ENCODE measurements at regions not wholly inside any gene's neighbourhood (a gene's known extent, or its start where the extent isn't known, plus 50 kb on each side); places are given as distances from the start of the nearest gene placed in this dataset.

DNA sequence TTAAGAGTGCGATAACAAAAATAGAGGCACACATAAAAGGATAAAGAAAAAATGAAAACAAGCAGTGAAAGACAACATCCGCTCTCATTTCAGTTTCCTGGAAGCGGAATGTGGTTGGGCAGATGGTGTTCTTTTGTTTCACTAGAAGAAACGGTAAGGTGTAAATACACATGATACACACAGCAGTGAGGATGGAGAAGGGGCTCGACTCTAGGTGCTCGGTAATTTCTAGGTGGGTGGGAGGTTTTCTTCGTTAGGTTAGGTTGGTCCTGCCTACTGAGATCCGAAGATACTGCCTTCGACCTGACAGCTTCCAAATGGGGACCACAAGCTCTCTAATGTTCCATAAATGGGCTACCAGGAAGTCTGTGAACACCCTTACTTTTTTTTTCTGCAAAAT, 1082.5 kb downstream of the BCL11B start:
- Histone ChIP-seq H3K4me1 (ENCODE audit: control insufficient read depth, insufficient read depth, low read length) (no peaks in the 10 kb centered on the region), H3K36me3 (ENCODE audit: control insufficient read depth, insufficient read depth, low read length) (no peaks in the 10 kb centered on the region), H3K27me3 (ENCODE audit: control insufficient read depth, insufficient read depth, low read length) (no peaks in the 10 kb centered on the region), H3K9me3 (ENCODE audit: control insufficient read depth, insufficient read depth, low read length) (no peaks in the 10 kb centered on the region), H3K4me3 (ENCODE audit: low read depth, low read length) (no peak overlapping the region), H3K27ac (ENCODE audit: low read depth, low read length) (no peak overlapping the region)
- DNase-seq (ENCODE audit: low read depth in 4 of 6, low spot score in 6 of 6) = no peak
- 92% methylated on average over 4 of the region's 9 CpGs for WGBS (ENCODE audit: insufficient coverage)

DNA sequence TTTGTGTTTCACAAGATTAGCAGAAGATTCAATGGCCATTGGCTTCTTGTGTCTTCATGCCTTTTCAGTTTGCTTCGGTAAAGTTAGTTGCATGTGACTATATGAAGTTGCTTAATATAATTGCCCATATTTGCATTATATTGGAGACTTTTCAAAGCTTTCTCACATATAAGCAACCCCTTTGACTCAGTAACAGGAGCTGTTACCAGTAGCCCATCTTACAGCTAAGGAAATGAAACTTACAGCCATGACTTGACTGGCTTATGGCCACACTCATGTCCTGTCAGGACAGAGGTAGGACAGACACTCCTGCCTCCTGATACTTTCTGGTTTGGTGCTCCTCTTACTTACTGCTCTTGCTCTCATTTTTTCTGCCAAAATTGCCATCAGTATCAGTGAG, 1082.1 kb downstream of the BCL11B start:
- DNase-seq (ENCODE audit: low read depth in 4 of 6, low spot score in 6 of 6) = no peak
- no peak overlapping the region for H3K4me3 ChIP-seq (ENCODE audit: low read depth, low read length)
- no peaks in the 10 kb centered on the region for H3K27me3 ChIP-seq (ENCODE audit: control insufficient read depth, insufficient read depth, low read length)
- WGBS (ENCODE audit: insufficient coverage) = no CpG with 5 or more reads among the region's 1 CpG
- H3K4me1 ChIP-seq (ENCODE audit: control insufficient read depth, insufficient read depth, low read length) = no peaks in the 10 kb centered on the region
- no peaks in the 10 kb centered on the region for H3K9me3 ChIP-seq (ENCODE audit: control insufficient read depth, insufficient read depth, low read length)
- no peak overlapping the region for H3K27ac ChIP-seq (ENCODE audit: low read depth, low read length)
- H3K36me3 ChIP-seq (ENCODE audit: control insufficient read depth, insufficient read depth, low read length) = no peaks in the 10 kb centered on the region

GRCh38 chr14:98192946-98193345, 1079.1 kb downstream of the BCL11B start:
- WGBS (ENCODE audit: insufficient coverage) = 100% methylated on average over 2 of the region's 2 CpGs
- DNase-seq (ENCODE audit: low read depth in 4 of 6, low spot score in 6 of 6) = no peak
- no peaks in the 10 kb centered on the region for H3K27me3 ChIP-seq (ENCODE audit: control insufficient read depth, insufficient read depth, low read length)

DNA sequence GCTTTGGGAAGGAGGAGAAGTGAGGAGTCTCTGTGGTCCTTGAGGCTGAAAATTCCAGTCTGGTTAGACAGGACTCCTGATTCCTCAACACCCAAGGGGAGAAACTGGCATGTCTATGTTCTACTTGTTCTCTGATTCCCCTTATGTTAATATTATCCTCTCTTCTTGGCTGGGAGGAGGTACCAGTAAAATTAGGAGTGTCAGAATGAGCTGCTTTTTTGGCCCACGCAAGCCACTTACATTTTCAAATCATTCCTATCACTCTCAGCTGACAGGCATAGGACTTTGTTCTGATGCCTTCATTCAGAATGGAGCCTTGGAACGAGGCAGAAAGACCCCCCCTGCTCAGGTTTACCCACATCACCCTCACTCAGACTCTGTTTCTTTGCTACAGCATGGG, 1077.2 kb downstream of the BCL11B start:
- no peaks in the 10 kb centered on the region for H3K27me3 ChIP-seq (ENCODE audit: control insufficient read depth, insufficient read depth, low read length)
- 90% methylated on average over 2 of the region's 2 CpGs for WGBS (ENCODE audit: insufficient coverage)
- H3K27ac ChIP-seq (ENCODE audit: low read depth, low read length) = no peak overlapping the region
- DNase-seq (ENCODE audit: low read depth in 4 of 6, low spot score in 6 of 6) = no peak
- no peaks in the 10 kb centered on the region for H3K9me3 ChIP-seq (ENCODE audit: control insufficient read depth, insufficient read depth, low read length)
- no peaks in the 10 kb centered on the region for H3K4me1 ChIP-seq (ENCODE audit: control insufficient read depth, insufficient read depth, low read length)
- H3K36me3 ChIP-seq (ENCODE audit: control insufficient read depth, insufficient read depth, low read length) = no peaks in the 10 kb centered on the region
- H3K4me3 ChIP-seq (ENCODE audit: low read depth, low read length) = no peak overlapping the region

More at GRCh38 chr14:98192946-98193345, 1079.1 kb downstream of the BCL11B start:
- Histone ChIP-seq H3K9me3 (ENCODE audit: control insufficient read depth, insufficient read depth, low read length) (no peaks in the 10 kb centered on the region), H3K4me3 (ENCODE audit: low read depth, low read length) (no peak overlapping the region), H3K36me3 (ENCODE audit: control insufficient read depth, insufficient read depth, low read length) (no peaks in the 10 kb centered on the region), H3K4me1 (ENCODE audit: control insufficient read depth, insufficient read depth, low read length) (no peaks in the 10 kb centered on the region), H3K27ac (ENCODE audit: low read depth, low read length) (no peak overlapping the region)

- Histone ChIP-seq H3K9me3 (ENCODE audit: control insufficient read depth, insufficient read depth, low read length) (no peaks in the 10 kb centered on the region), H3K27me3 (ENCODE audit: control insufficient read depth, insufficient read depth, low read length) (no peaks in the 10 kb centered on the region), H3K4me1 (ENCODE audit: control insufficient read depth, insufficient read depth, low read length) (no peaks in the 10 kb centered on the region), H3K36me3 (ENCODE audit: control insufficient read depth, insufficient read depth, low read length) (no peaks in the 10 kb centered on the region), H3K27ac (ENCODE audit: low read depth, low read length) (no peak overlapping the region), H3K4me3 (ENCODE audit: low read depth, low read length) (no peak overlapping the region)
- WGBS (ENCODE audit: insufficient coverage) = 62% methylated on average over 2 of the region's 3 CpGs
- no peak for DNase-seq (ENCODE audit: low read depth in 4 of 6, low spot score in 6 of 6)
These were observed 1076.7 kb downstream of the BCL11B start for GRCh38 chr14:98195256-98195655.

DNA sequence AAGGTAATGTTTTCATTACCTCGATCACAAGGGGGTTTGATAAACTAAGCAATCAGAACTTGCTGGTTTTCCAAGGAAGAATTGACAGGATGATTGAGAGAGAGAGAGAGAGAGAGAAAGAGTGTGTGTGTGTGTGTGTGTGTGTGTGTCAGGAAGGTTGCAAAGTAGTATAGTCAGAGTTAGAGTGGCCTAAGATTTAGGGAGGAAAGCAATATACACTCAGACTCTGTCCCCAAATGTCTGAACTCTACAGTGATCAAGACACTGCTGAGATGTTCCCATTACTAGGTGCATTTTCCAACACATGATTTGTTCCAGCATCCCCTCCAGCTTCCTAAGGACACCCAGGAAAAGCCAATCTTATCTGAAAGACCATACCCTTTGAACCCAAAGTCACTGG, 1074.1 kb downstream of the BCL11B start:
- no peaks in the 10 kb centered on the region for H3K36me3 ChIP-seq (ENCODE audit: control insufficient read depth, insufficient read depth, low read length)
- no peaks in the 10 kb centered on the region for H3K9me3 ChIP-seq (ENCODE audit: control insufficient read depth, insufficient read depth, low read length)
- H3K27ac ChIP-seq (ENCODE audit: low read depth, low read length) = no peak overlapping the region
- H3K27me3 ChIP-seq (ENCODE audit: control insufficient read depth, insufficient read depth, low read length) = no peaks in the 10 kb centered on the region
- H3K4me1 ChIP-seq (ENCODE audit: control insufficient read depth, insufficient read depth, low read length) = no peaks in the 10 kb centered on the region
- 88% methylated on average over 1 of the region's 1 CpG for WGBS (ENCODE audit: insufficient coverage)
- DNase-seq (ENCODE audit: low read depth in 4 of 6, low spot score in 6 of 6) = no peak
- H3K4me3 ChIP-seq (ENCODE audit: low read depth, low read length) = no peak overlapping the region

GRCh38 chr14:98198385-98198784, 1073.6 kb downstream of the BCL11B start:
- no peak for DNase-seq (ENCODE audit: low read depth in 4 of 6, low spot score in 6 of 6)
- Histone ChIP-seq H3K9me3 (ENCODE audit: control insufficient read depth, insufficient read depth, low read length) (no peaks in the 10 kb centered on the region), H3K4me1 (ENCODE audit: control insufficient read depth, insufficient read depth, low read length) (no peaks in the 10 kb centered on the region), H3K27me3 (ENCODE audit: control insufficient read depth, insufficient read depth, low read length) (no peaks in the 10 kb centered on the region), H3K4me3 (ENCODE audit: low read depth, low read length) (no peak overlapping the region), H3K36me3 (ENCODE audit: control insufficient read depth, insufficient read depth, low read length) (no peaks in the 10 kb centered on the region), H3K27ac (ENCODE audit: low read depth, low read length) (no peak overlapping the region)
- WGBS (ENCODE audit: insufficient coverage) = 89% methylated on average over 9 of the region's 10 CpGs

DNA sequence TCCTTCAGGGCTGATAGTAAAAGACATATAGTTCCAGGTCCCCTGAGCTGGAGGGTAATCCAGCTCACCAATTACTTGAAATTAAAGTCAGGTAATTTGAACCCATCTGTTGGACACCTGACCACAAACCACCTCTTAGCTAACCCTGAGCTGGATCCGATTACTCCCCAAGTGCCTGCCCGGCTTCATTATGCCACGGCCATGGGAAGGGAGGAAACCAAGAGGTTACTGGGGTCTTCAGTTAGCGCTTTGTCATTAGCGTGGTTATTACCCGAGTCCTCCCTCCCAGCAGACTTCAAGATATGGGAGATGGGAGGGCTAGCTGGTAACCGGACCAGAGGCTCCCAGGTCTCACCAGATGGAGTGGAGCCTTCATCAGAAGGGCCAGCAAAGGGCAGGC, 1071.4 kb downstream of the BCL11B start:
- no peak for DNase-seq (ENCODE audit: low read depth in 4 of 6, low spot score in 6 of 6)
- H3K36me3 ChIP-seq (ENCODE audit: control insufficient read depth, insufficient read depth, low read length) = no peaks in the 10 kb centered on the region
- H3K27ac ChIP-seq (ENCODE audit: low read depth, low read length) = no peak overlapping the region
- H3K9me3 ChIP-seq (ENCODE audit: control insufficient read depth, insufficient read depth, low read length) = no peaks in the 10 kb centered on the region
- 100% methylated on average over 5 of the region's 7 CpGs for WGBS (ENCODE audit: insufficient coverage)
- no peaks in the 10 kb centered on the region for H3K27me3 ChIP-seq (ENCODE audit: control insufficient read depth, insufficient read depth, low read length)
- no peaks in the 10 kb centered on the region for H3K4me1 ChIP-seq (ENCODE audit: control insufficient read depth, insufficient read depth, low read length)
- H3K4me3 ChIP-seq (ENCODE audit: low read depth, low read length) = no peak overlapping the region

DNA sequence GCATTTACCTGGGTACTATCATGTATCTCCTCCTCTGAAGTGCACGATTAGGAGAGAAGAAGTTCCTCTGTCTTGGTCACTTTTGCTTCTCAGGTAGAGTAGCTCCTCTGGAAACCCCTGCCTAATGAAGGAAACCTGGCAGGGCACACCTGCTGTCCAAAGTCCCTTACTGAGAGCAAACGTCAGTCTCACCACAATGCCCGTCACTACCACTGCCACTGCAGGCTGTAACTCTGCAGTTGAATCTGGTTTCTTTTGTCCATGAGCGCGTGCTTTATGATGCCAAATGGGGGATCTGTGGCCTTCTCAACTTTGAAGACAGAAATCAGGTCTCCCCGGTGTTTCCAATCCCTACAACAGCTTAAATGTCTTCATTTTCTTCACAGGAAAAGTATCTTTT, 1068.6 kb downstream of the BCL11B start:
- DNase-seq (ENCODE audit: low read depth in 4 of 6, low spot score in 6 of 6) = no peak
- no peaks in the 10 kb centered on the region for H3K36me3 ChIP-seq (ENCODE audit: control insufficient read depth, insufficient read depth, low read length)
- H3K4me3 ChIP-seq (ENCODE audit: low read depth, low read length) = no peak overlapping the region
- WGBS (ENCODE audit: insufficient coverage) = 95% methylated on average over 5 of the region's 6 CpGs
- H3K27me3 ChIP-seq (ENCODE audit: control insufficient read depth, insufficient read depth, low read length) = no peaks in the 10 kb centered on the region
- no peak overlapping the region for H3K27ac ChIP-seq (ENCODE audit: low read depth, low read length)
- H3K9me3 ChIP-seq (ENCODE audit: control insufficient read depth, insufficient read depth, low read length) = no peaks in the 10 kb centered on the region
- H3K4me1 ChIP-seq (ENCODE audit: control insufficient read depth, insufficient read depth, low read length) = no peaks in the 10 kb centered on the region

DNA sequence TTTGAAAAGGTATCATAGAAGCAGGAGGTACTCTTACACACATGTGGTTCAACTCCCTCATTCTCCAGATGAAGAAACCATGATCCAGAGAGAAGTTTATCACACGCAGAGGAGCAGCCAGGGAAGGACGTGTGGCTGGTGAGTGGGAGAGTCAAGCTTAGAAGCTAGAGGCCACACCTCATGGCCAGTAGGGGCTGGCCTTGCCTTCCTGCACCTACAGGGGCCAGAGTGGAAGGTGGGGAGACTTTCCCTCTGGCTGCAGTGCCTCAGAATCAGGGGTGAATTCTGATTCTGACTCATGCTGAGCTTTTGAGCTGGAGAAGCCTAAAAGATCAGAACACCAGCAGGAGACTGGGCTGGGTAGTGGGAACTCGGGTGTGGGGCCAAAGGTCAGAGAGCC, 1067.9 kb downstream of the BCL11B start:
- no peaks in the 10 kb centered on the region for H3K27me3 ChIP-seq (ENCODE audit: control insufficient read depth, insufficient read depth, low read length)
- H3K4me1 ChIP-seq (ENCODE audit: control insufficient read depth, insufficient read depth, low read length) = no peaks in the 10 kb centered on the region
- no peaks in the 10 kb centered on the region for H3K36me3 ChIP-seq (ENCODE audit: control insufficient read depth, insufficient read depth, low read length)
- 56% methylated on average over 2 of the region's 3 CpGs for WGBS (ENCODE audit: insufficient coverage)
- H3K9me3 ChIP-seq (ENCODE audit: control insufficient read depth, insufficient read depth, low read length) = no peaks in the 10 kb centered on the region
- no peak for DNase-seq (ENCODE audit: low read depth in 4 of 6, low spot score in 6 of 6)
- H3K27ac ChIP-seq (ENCODE audit: low read depth, low read length) = no peak overlapping the region
- no peak overlapping the region for H3K4me3 ChIP-seq (ENCODE audit: low read depth, low read length)

Measured in spinal cord (tissue), 9 donors.